HG02938 (cell line): ENCODE measurements at regions not wholly inside any gene's neighbourhood (a gene's known extent, or its start where the extent isn't known, plus 50 kb on each side); places are given as distances from the start of the nearest gene placed in this dataset.

Source experiments
- ATAC-seq: cut with Tn5 transposase; IDR thresholded peaks from one replicate; pipeline ENCODE4 v1.9.1; 2021; ENCODE audit warnings: mild to moderate bottlenecking, moderate library complexity; ENCODE audit not compliant: unreplicated experiment

- ATAC-seq = no peak
These were observed 151.4 kb downstream of the RPS24 start for GRCh38 chr10:78184851-78185692.

GRCh38 chr10:78185693-78186055 is 152.0 kb downstream of the RPS24 start:
- ATAC-seq = no peak

- ATAC-seq = no peak
These were observed 152.9 kb downstream of the RPS24 start for GRCh38 chr10:78186572-78186971.

- ATAC-seq = no peak
These were observed 153.7 kb downstream of the RPS24 start for GRCh38 chr10:78187371-78187770.

GRCh38 chr10:78188446-78188845 is 154.8 kb downstream of the RPS24 start:
- ATAC-seq = no peak

GRCh38 chr10:78190051-78190825 is 156.6 kb downstream of the RPS24 start:
- no peak for ATAC-seq

- no peak for ATAC-seq
These were observed 157.6 kb downstream of the RPS24 start for GRCh38 chr10:78191301-78191700.

- ATAC-seq = no peak
These were observed 159.5 kb downstream of the RPS24 start for GRCh38 chr10:78193189-78193588.

- no peak for ATAC-seq
These were observed 160.4 kb downstream of the RPS24 start for GRCh38 chr10:78194050-78194449.

- ATAC-seq = no peak
These were observed 161.1 kb downstream of the RPS24 start for GRCh38 chr10:78194539-78195402.

- no peak for ATAC-seq
These were observed 162.7 kb downstream of the RPS24 start for GRCh38 chr10:78196396-78196795.

GRCh38 chr10:78196964-78197363 is 163.3 kb downstream of the RPS24 start:
- no peak for ATAC-seq

GRCh38 chr10:78197628-78198272 is 164.1 kb downstream of the RPS24 start:
- no peak for ATAC-seq

- no peak for ATAC-seq
These were observed 165.5 kb downstream of the RPS24 start for GRCh38 chr10:78199005-78199725.

- no peak for ATAC-seq
These were observed 166.1 kb downstream of the RPS24 start for GRCh38 chr10:78199759-78200158.

- ATAC-seq = no peak
These were observed 167.0 kb downstream of the RPS24 start for GRCh38 chr10:78200686-78201085.

GRCh38 chr10:78202386-78202785 is 168.7 kb downstream of the RPS24 start:
- no peak for ATAC-seq

GRCh38 chr10:78203915-78204818 is 170.5 kb downstream of the RPS24 start:
- no peak for ATAC-seq

GRCh38 chr10:78205457-78206016 is 171.9 kb downstream of the RPS24 start:
- no peak for ATAC-seq
